ENCODE measurements at regions not wholly inside any gene's neighbourhood (a gene's known extent, or its start where the extent isn't known, plus 50 kb on each side); places are given as distances from the start of the nearest gene placed in this dataset.

- TF ChIP-seq POLR2A (IDR thresholded peaks at IDR 0.05) (no peak), POLR2AphosphoS5 (IDR thresholded peaks at IDR 0.05) (no peak), EP300 (IDR thresholded peaks at IDR 0.05) (no peak)
- TF ChIP-seq, protein P1, sequence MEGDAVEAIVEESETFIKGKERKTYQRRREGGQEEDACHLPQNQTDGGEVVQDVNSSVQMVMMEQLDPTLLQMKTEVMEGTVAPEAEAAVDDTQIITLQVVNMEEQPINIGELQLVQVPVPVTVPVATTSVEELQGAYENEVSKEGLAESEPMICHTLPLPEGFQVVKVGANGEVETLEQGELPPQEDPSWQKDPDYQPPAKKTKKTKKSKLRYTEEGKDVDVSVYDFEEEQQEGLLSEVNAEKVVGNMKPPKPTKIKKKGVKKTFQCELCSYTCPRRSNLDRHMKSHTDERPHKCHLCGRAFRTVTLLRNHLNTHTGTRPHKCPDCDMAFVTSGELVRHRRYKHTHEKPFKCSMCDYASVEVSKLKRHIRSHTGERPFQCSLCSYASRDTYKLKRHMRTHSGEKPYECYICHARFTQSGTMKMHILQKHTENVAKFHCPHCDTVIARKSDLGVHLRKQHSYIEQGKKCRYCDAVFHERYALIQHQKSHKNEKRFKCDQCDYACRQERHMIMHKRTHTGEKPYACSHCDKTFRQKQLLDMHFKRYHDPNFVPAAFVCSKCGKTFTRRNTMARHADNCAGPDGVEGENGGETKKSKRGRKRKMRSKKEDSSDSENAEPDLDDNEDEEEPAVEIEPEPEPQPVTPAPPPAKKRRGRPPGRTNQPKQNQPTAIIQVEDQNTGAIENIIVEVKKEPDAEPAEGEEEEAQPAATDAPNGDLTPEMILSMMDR (IDR thresholded peaks at IDR 0.05): no peak
- H3K27me3 ChIP-seq: no peaks in the 10 kb centered on the region
- H3K4me3 ChIP-seq: no peak overlapping the region
- H3K36me3 ChIP-seq: no peaks in the 10 kb centered on the region
- no peaks in the 10 kb centered on the region for H3K9me3 ChIP-seq
- 78% methylated on average over 5 of the region's 5 CpGs for WGBS
- H3K4me1 ChIP-seq: no peaks in the 10 kb centered on the region
- no peak for DNase-seq (ENCODE audit: low spot score in 2 of 2)
- no peak overlapping the region for H3K27ac ChIP-seq
Observed at GRCh38 chr2:19187323-19188020, 171.0 kb downstream of the OSR1 start.

- WGBS: 100% methylated on average over 1 of the region's 4 CpGs
- H3K4me1 ChIP-seq: no peaks in the 10 kb centered on the region
Observed at GRCh38 chr2:19185086-19185485, 173.3 kb downstream of the OSR1 start.

DNA sequence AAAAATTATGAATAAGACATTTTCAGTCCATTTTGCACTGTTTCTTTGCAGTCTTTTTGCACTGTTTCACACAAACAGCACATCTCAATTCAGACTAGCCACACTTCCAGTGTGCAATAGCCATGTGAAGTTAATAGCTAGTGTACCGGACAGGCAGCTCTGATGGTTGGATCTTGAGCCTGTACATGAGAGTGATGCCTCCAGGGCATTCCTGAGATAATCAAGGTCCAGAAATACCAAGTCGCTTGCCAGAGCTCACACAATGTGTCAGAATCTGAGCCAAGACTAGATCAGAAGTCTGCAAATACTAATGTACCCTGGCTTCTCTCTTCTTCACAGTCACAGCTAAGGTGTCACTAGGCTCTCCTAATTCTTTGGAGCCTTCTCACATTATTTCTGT, 180.2 kb downstream of the OSR1 start:
- WGBS: 36% methylated on average over 2 of the region's 2 CpGs
- TF ChIP-seq POLR2A (IDR thresholded peaks at IDR 0.05): no peak
- no peak for TF ChIP-seq EP300 (IDR thresholded peaks at IDR 0.05)
- no peak for TF ChIP-seq POLR2AphosphoS5 (IDR thresholded peaks at IDR 0.05)
- TF ChIP-seq, protein P1 (IDR thresholded peaks at IDR 0.05): no peak
- H3K9me3 ChIP-seq: no peaks in the 10 kb centered on the region
- no peaks in the 10 kb centered on the region for H3K36me3 ChIP-seq
- no peak overlapping the region for H3K4me3 ChIP-seq
- no peak for DNase-seq (ENCODE audit: low spot score in 2 of 2)
- no peaks in the 10 kb centered on the region for H3K4me1 ChIP-seq
- H3K27me3 ChIP-seq: no peaks in the 10 kb centered on the region
- H3K27ac ChIP-seq: no peak overlapping the region

More at GRCh38 chr2:19185086-19185485, 173.3 kb downstream of the OSR1 start:
- Histone ChIP-seq H3K27me3 (no peaks in the 10 kb centered on the region), H3K9me3 (no peaks in the 10 kb centered on the region), H3K36me3 (no peaks in the 10 kb centered on the region), H3K27ac (no peak overlapping the region), H3K4me3 (no peak overlapping the region)
- DNase-seq (ENCODE audit: low spot score in 2 of 2): no peak
- TF ChIP-seq, protein P1 (IDR thresholded peaks at IDR 0.05): no peak
- TF ChIP-seq POLR2A (IDR thresholded peaks at IDR 0.05): no peak
- TF ChIP-seq EP300 (IDR thresholded peaks at IDR 0.05): no peak
- no peak for TF ChIP-seq POLR2AphosphoS5 (IDR thresholded peaks at IDR 0.05)

DNA sequence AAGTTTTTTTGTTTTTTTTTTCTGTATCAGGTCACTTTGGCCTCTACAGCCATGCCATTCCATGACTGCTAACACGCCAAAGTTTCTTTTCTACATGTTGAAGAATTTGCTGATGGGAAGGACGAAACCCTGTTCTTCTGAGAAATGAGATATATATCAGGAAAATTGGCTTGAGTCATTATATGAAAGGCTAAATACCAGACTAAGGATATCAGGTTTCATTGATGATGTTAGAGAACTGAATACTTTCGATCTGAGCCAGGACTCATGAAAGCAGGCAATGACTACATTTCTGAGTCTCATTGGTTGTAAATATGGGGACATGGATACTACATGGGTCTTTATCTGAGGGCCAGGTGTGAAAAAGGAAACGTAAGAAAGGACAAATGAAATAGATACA, 181.4 kb downstream of the OSR1 start:
- Histone ChIP-seq H3K27me3 (no peaks in the 10 kb centered on the region), H3K4me1 (no peaks in the 10 kb centered on the region), H3K9me3 (no peaks in the 10 kb centered on the region), H3K36me3 (no peaks in the 10 kb centered on the region), H3K27ac (no peak overlapping the region), H3K4me3 (no peak overlapping the region)
- 83% methylated on average over 4 of the region's 4 CpGs for WGBS
- TF ChIP-seq EP300 (IDR thresholded peaks at IDR 0.05) (no peak), POLR2AphosphoS5 (IDR thresholded peaks at IDR 0.05) (no peak), POLR2A (IDR thresholded peaks at IDR 0.05) (no peak)
- TF ChIP-seq, protein P1 (IDR thresholded peaks at IDR 0.05): no peak
- no peak for DNase-seq (ENCODE audit: low spot score in 2 of 2)

- whole genome bisulfite sequencing: 64% methylated on average over 3 of the region's 3 CpGs
- no peak for DNase-seq (ENCODE audit: low spot score in 2 of 2)
Observed at GRCh38 chr2:19176172-19176852, 182.1 kb downstream of the OSR1 start.

More at GRCh38 chr2:19176172-19176852, 182.1 kb downstream of the OSR1 start:
- TF ChIP-seq POLR2A (IDR thresholded peaks at IDR 0.05) (no peak), POLR2AphosphoS5 (IDR thresholded peaks at IDR 0.05) (no peak), EP300 (IDR thresholded peaks at IDR 0.05) (no peak)
- TF ChIP-seq, protein P1 (IDR thresholded peaks at IDR 0.05): no peak
- Histone ChIP-seq H3K27me3 (no peaks in the 10 kb centered on the region), H3K9me3 (no peaks in the 10 kb centered on the region), H3K4me3 (no peak overlapping the region), H3K27ac (no peak overlapping the region), H3K36me3 (no peaks in the 10 kb centered on the region), H3K4me1 (no peaks in the 10 kb centered on the region)

All from suprapubic skin (tissue), 4 donors.